AG04450 (cell line): ENCODE measurements at regions not wholly inside any gene's neighbourhood (a gene's known extent, or its start where the extent isn't known, plus 50 kb on each side); places are given as distances from the start of the nearest gene placed in this dataset.

Experiments
- CTCF ChIA-PET: fragments of 300-600, 350-600 bp; formaldehyde crosslinking; extraction: SDS; loops from one replicate; lab custom pipeline; 2022; ENCODE audit warnings: antibody characterized with exemption, inconsistent platforms; lab: Charles Lee
- POLR2A ChIA-PET: fragments of 350-600 bp; formaldehyde crosslinking; extraction: SDS; loops from one replicate; lab custom pipeline; 2021; ENCODE audit warnings: antibody characterized with exemption, inconsistent platforms; lab: Yijun Ruan, JAX
- DNase-seq: peaks from one replicate; pipeline ENCODE4 v3.0.0-alpha.2; 2011; ENCODE audit warnings: low read depth, low spot score
- H3K27ac ChIP-seq: one replicate; pipeline ENCODE4 v1.5.1; 2012; ENCODE audit warnings: low read depth, low read length, control low read depth
- H3K27me3 ChIP-seq: one replicate; pipeline ENCODE4 v1.6.0; 2012; ENCODE audit warnings: low read length; ENCODE audit not compliant: control insufficient read depth, insufficient read depth
- H3K4me3 ChIP-seq: 2 replicates; pipeline ENCODE4 v1.5.1; 2011; ENCODE audit warnings: mild to moderate bottlenecking, low read depth, low read length, control low read depth
- H3K9me3 ChIP-seq: 2 replicates; pipeline ENCODE4 v1.5.1; 2012; ENCODE audit warnings: low read length; ENCODE audit not compliant: control insufficient read depth, insufficient read depth
- CTCF ChIP-seq: IDR thresholded peaks from 2 replicates; pipeline ENCODE4 v1.5.1; 2011; ENCODE audit warnings: low read depth, low read length, control low read depth, inconsistent platforms

GRCh38 chr3:148218222-148218621 is 479.5 kb upstream of the AGTR1 start:
- no peak for TF ChIP-seq CTCF
- POLR2A ChIA-PET, result no interaction called here
- DNase-seq, result no peak

GRCh38 chr3:148219999-148220398 is 477.7 kb upstream of the AGTR1 start:
- POLR2A ChIA-PET, result no interaction called here
- no peak for TF ChIP-seq CTCF
- Histone ChIP-seq H3K4me3 (no peak overlapping the region), H3K27me3 (no peaks in the 10 kb centered on the region), H3K9me3 (no peaks in the 10 kb centered on the region), H3K27ac (no peak overlapping the region)
- DNase-seq, result no peak
- CTCF ChIA-PET, result no interaction called here

More at GRCh38 chr3:148218222-148218621, 479.5 kb upstream of the AGTR1 start:
- no peak overlapping the region for H3K27ac ChIP-seq
- no peaks in the 10 kb centered on the region for H3K9me3 ChIP-seq
- no peaks in the 10 kb centered on the region for H3K27me3 ChIP-seq
- no peak overlapping the region for H3K4me3 ChIP-seq
- CTCF ChIA-PET, result interaction anchor here (0.6 kb wide), 1 partner anchor 413 kb away, joined by 3 read pairs; no protein-coding TSS in a partner anchor

- H3K4me3 ChIP-seq, result no peak overlapping the region
- DNase-seq, result no peak
- H3K27ac ChIP-seq, result no peak overlapping the region
- POLR2A ChIA-PET, result no interaction called here
- H3K9me3 ChIP-seq, result no peaks in the 10 kb centered on the region
- no peak for TF ChIP-seq CTCF
- CTCF ChIA-PET, result no interaction called here
- no peaks in the 10 kb centered on the region for H3K27me3 ChIP-seq
These were observed 476.4 kb upstream of the AGTR1 start for GRCh38 chr3:148221303-148221702.

- TF ChIP-seq CTCF, result no peak
- H3K4me3 ChIP-seq, result no peak overlapping the region
- H3K9me3 ChIP-seq, result no peaks in the 10 kb centered on the region
- no peak overlapping the region for H3K27ac ChIP-seq
- POLR2A ChIA-PET, result no interaction called here
- CTCF ChIA-PET, result interaction anchor here (1.6 kb wide), 1 partner anchor 21 kb away, joined by 4 read pairs; no protein-coding TSS in a partner anchor
- H3K27me3 ChIP-seq, result no peaks in the 10 kb centered on the region
- DNase-seq, result no peak
These were observed 474.4 kb upstream of the AGTR1 start for GRCh38 chr3:148223266-148223665.

- no peaks in the 10 kb centered on the region for H3K27me3 ChIP-seq
- ChIA-PET CTCF (no interaction called here), POLR2A (no interaction called here)
- no peak for DNase-seq
- H3K4me3 ChIP-seq, result no peak overlapping the region
- no peak for TF ChIP-seq CTCF
- H3K9me3 ChIP-seq, result no peaks in the 10 kb centered on the region
- no peak overlapping the region for H3K27ac ChIP-seq
These were observed 471.5 kb upstream of the AGTR1 start for GRCh38 chr3:148226246-148226645.
